NCI-H748 treated with DMSO at 0.1 percent for 48 hours (cell line): ENCODE measurements at regions not wholly inside any gene's neighbourhood (a gene's known extent, or its start where the extent isn't known, plus 50 kb on each side); places are given as distances from the start of the nearest gene placed in this dataset.
"Not testable (repeated sequence)": the region's sequence is repeated elsewhere in the genome, so short reads cannot be mapped to it uniquely, and the experiment has no call there.

ENCODE experiments used
- DNase-seq: peaks from one replicate; lab custom pipeline; 2025; lab: John Stamatoyannopoulos, UW

GRCh38 chr10:9850415-9850814 is 1167.3 kb upstream of the CELF2 start:
- no peak for DNase-seq

- DNase-seq: no peak
Observed at GRCh38 chr10:9851808-9852207, 1165.9 kb upstream of the CELF2 start.

DNA sequence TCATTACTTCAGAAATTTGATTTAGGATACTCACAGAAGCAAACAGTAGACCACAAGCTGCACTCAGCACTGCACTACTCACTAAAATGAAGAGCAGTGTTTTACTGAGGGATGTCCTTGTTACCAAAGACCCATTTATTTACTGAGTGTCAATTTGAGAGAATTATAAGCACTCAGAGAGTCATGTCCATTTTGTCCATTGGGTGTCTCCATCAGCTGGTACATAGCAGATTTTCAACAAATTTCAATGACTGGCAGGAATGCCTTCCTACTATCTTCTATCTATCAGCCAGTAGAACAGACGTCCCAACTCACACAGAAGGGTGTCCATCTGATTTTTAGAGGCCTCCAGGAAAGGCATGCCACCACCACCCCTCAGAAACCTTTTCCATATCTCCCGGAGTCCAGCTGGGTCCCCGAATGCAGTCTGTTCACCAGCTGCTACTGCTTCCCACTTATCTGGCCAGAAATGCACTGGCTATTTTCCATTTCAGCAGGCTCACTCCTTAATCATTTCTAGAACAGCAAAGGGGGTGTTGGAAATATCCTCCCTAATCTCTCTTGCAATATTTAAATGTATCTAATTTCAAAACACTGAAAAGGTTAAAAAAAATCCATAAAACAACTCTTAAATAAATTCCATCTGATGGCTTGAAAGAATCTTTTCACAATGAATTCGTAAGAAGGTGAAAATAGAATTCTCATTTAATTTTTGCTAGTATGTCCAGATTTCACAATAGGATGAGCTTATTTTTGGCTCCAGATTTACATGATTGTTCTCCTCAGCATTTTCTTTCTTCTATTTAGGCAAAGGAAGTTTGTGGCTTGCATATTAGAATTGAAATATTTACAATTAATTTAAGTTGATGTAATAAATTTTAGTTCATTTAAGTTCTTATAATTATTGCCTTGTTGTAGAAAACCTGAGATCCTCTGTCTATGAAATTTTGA is 1164.0 kb upstream of the CELF2 start:
- DNase-seq: no peak

- not testable (repeated sequence) for DNase-seq
Observed at GRCh38 chr10:9855451-9855850, 1162.2 kb upstream of the CELF2 start.

DNA sequence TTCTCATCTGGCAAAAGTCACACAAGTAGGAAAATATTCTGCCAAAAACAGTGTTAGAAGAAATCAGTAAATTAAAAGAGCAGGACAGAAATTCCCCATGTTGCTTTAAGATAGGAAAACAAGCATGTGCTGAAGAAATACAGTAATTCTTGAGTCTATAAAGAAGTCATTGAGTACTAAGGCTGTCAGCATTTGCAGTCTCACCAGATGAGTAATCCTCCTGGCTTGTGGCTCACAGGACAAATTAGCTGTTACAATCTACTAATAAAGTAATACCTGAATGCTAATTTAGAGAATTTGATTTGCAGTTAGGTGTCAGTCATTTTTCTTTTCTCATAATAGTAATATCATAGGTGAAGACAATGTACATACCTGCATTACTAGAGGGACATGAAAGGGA is 1158.9 kb upstream of the CELF2 start:
- no peak for DNase-seq

DNA sequence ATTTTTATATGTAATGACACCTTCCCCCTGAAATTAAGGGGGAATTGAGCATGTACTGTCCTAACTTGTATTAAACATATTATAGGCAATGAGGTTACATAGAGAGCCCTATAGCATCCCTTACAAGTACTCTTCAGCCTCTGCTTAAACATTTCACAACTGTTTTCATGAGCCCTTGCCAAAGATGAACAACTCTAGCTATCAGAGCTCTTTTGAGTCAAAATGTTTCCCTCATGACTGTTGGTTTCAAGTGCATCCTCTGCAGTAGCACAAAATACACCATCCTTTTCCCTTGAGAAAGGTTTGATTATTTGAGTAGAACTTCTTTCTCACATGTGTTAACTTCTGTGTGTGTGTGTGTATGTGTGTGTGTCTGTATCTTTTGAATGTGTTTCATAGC is 1157.6 kb upstream of the CELF2 start:
- no peak for DNase-seq

- DNase-seq: no peak
Observed at GRCh38 chr10:9863559-9864121, 1154.0 kb upstream of the CELF2 start.

GRCh38 chr10:9868499-9868898 is 1149.2 kb upstream of the CELF2 start:
- DNase-seq: no peak

- no peak for DNase-seq
Observed at GRCh38 chr10:9869205-9869604, 1148.5 kb upstream of the CELF2 start.

DNA sequence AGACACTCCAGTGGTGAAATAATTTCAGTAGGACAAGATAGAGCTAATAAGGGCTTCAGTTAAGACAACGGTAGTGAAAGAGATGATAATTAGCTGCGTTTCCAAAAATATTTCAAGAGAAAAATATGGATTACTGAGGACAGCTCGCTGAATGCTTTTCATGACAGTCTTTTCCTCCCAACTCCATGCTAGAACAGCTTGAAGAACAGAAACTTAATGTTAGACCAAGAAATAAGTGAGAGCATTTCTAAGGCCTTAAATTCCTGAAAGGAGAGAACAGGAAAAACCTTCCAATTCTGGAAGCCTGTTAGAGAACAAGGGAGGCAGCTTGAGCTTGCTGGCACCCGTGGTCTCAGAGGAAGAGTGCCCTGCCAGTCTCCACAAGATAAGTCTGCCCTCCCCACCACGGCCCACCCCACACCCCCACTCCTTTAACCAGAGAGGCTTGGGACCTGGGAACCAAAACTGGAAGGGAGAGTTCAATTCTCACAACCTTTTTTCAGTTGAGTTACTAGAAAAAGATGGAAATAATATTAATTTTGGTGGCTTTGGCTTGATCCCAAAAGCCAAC is 1148.0 kb upstream of the CELF2 start:
- no peak for DNase-seq

GRCh38 chr10:9875353-9875752 is 1142.3 kb upstream of the CELF2 start:
- no peak for DNase-seq

GRCh38 chr10:9877978-9878377 is 1139.7 kb upstream of the CELF2 start:
- no peak for DNase-seq

DNA sequence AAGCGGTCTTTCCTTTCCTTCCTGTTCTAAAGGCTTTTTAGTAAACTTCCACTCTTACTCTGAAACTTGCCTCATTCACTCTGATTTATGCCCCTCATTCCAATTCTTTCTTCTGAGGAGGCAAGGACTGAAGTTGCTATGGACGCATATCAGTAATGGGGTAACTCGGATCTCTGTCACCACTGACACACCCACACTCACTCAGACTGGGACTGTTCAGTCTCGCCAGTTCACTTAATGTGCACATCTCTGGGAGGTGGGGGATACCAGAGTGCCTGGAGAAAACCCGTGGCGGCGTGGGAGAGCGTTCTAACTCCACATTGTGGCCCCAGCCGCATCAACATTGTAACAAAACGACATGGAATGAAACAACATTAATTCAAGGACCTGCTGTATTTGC is 1139.3 kb upstream of the CELF2 start:
- DNase-seq: no peak

DNA sequence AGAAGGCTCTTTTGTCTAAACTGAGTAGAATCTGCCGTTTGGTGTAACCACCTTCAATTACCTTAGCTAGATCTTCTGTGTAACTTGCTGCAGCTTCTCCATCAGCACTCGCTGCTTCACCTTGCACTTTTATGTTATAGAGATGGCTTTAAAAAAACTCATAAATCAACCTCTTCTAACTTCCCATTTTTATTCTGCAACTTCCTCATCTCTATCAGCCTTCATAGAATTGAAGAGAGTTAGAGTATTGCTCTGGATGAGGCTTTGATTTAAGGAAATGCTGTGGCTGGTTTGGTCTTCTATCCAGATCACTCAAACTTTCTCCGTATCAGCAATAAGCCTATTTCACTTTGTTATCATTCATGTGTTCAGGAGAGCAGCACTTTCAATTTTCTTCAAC is 1131.9 kb upstream of the CELF2 start:
- DNase-seq: no peak

DNA sequence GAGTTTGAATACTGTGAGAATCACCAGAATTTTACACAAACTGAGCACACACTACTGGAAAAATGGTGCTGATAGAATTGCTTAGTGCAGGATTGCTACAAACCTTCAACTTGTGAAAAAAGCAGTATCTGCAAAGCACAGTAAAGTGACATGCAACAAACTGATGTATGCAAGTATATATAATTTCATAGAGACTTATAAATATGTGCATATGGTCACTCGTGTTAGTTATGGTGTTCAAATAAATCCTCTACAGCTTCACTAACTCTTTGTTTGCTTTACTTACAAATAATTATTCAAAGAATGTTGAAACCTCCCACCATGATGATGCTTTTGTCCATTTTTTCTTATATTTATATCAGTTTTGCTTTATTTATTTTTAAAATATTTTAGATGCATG is 1130.9 kb upstream of the CELF2 start:
- DNase-seq: no peak

DNA sequence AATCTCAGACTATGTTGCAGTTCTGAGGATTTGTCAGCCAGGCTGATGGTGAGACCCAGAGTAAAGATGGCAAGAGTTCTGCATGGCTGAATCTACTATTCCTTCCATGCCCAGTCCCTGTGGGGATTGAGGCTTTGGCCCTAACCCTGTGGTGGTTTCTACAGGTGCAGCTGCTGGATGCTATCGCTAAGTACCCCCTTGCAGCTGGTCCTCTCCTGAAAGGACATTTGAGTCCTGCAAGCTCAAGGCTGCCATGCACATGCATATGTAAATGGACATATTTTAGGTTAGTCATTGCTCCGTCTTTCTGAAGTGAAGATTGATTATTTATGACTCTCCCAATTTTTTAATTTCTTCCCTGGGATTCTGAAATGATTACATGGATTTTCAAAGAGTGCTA is 1122.2 kb upstream of the CELF2 start:
- no peak for DNase-seq

DNA sequence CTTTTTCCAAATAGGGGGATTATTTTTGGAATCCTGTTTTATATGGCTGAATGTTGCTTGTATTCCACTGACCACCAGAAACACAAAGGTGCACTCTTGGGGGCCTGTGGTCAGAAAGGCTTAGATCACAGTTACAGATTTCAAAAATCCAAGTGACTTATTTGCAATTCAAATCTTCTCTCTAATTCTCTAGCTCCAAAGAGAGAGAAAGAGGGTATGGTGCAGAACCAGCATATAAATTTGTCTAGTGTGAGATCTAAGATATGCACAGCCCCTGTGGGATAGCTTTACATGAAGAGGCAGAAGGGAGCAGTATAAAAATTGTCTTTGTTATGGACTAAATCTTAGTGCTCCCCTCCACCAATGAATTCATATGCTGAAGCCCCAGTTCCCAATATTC is 1121.7 kb upstream of the CELF2 start:
- no peak for DNase-seq

GRCh38 chr10:9898633-9899395 is 1118.9 kb upstream of the CELF2 start:
- DNase-seq: no peak

DNA sequence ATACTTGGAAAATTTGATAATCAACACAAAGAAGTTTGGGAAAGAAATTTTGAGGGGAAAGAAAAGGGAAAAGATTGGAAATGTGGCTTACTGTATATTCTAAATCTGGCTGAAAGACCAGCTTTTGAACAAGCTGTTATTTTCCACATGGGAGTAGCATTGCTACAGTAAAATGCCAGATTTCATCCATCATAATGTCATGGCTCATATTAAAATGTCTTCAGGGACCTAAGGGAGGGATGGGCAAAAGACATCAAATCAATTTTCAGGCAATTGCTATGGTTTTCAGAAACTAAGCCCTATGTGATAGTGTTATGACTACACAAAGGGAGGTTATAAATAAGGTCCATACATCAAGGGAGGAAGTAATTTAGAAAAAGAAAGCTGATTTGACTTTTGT is 1116.9 kb upstream of the CELF2 start:
- DNase-seq: no peak

DNA sequence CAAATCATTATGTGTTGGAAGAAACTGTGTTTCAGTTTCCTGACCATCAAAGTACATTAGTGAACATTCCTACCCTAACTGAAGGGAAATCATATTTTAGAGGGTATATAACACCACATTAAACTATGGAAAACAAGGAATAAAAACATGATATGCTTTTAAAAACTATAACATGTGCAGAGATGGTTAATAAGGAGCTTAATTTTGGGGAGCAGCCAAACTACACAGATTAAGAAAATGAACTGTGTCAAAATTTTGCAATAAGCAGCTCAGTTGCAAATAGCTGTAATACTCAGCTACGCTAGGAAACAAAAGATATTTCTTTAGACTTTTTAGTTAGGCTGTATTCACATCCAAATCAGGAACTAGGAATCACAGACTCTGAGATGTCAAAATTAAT is 1115.7 kb upstream of the CELF2 start:
- DNase-seq: no peak

GRCh38 chr10:9910446-9910845 is 1107.2 kb upstream of the CELF2 start:
- no peak for DNase-seq

- DNase-seq: no peak
Observed at GRCh38 chr10:9911488-9911887, 1106.2 kb upstream of the CELF2 start.
